Right cardiac atrium (tissue), 5 donors: ENCODE measurements at regions not wholly inside any gene's neighbourhood (a gene's known extent, or its start where the extent isn't known, plus 50 kb on each side); places are given as distances from the start of the nearest gene placed in this dataset.

ENCODE experiments used
- ATAC-seq, 2 donors: fragments of 200-7000 bp; cut with Tn5 transposase; one replicate each; pipeline versions ENCODE4 v1.8.0 to v1.9.1; 2020; ENCODE audit warnings: moderate library complexity in 2 of 2, mild to moderate bottlenecking in 1 of 2
- DNase-seq, 3 donors: peaks; one replicate each; pipeline ENCODE4 v3.0.0-alpha.2; 2020
- H3K27ac ChIP-seq: one replicate; pipeline ENCODE4 v1.5.1; 2013; ENCODE audit warnings: mild to moderate bottlenecking, low read length, control low read depth, moderate library complexity
- H3K27me3 ChIP-seq: one replicate; pipeline ENCODE4 v1.6.1; 2013; ENCODE audit not compliant: control insufficient read depth, insufficient read depth
- H3K4me1 ChIP-seq: one replicate; pipeline ENCODE4 v1.6.1; 2013; ENCODE audit warnings: low read length; ENCODE audit not compliant: control insufficient read depth, insufficient read depth
- H3K4me3 ChIP-seq: one replicate; pipeline ENCODE4 v1.5.1; 2013; ENCODE audit warnings: low read length, control low read depth
- H3K9me3 ChIP-seq: one replicate; pipeline ENCODE4 v1.6.1; 2013; ENCODE audit warnings: low read length; ENCODE audit not compliant: control insufficient read depth
- WGBS: extraction: QIAGEN DNeasy Blood & Tissue Kit; methylation state at CpG from one replicate; pipeline ENCODE4 v1.1.7; 2013; 5-methylcytosine and 5-hydroxymethylcytosine counted together
- intact Hi-C, 4 donors: fragments of 100-400 bp; cut with DNase I; formaldehyde crosslinking; loops; one replicate each; pipeline versions ENCODE4 v1.11.0 to v1.14.0; 2022 to 2023
- donor health status: healthy with polysubstance abuse.
- donor health status: DM: no; HTN: yes; CAD: no.
- donor health status: DM: no; HTN: no; CAD: no.
- donor health status: DM: no; HTN: yes; CAD: no; lungs with severe emphysema.
- donor health status: DM: yes; HTN: yes; CAD: no.

- no peak overlapping the region for H3K27ac ChIP-seq
- H3K9me3 ChIP-seq = no peaks in the 10 kb centered on the region
- intact Hi-C loops = no loop called here
- DNase-seq (no peak), ATAC-seq (peak; percentile 78)
- peaks cover 3% of the 10 kb centered on the region for H3K4me1 ChIP-seq
- H3K27me3 ChIP-seq = no peaks in the 10 kb centered on the region
- 49% methylated on average over 1 of the region's 1 CpG for WGBS
- no peak overlapping the region for H3K4me3 ChIP-seq
Observed at GRCh38 chr4:13092702-13093101, 391.4 kb downstream of the RAB28 start.

- H3K27me3 ChIP-seq = no peaks in the 10 kb centered on the region
- DNase-seq = no peak
- H3K4me3 ChIP-seq = no peak overlapping the region
- peaks cover 3% of the 10 kb centered on the region for H3K4me1 ChIP-seq
- ATAC-seq = no peak
- no peaks in the 10 kb centered on the region for H3K9me3 ChIP-seq
- intact Hi-C loops = no loop called here
- H3K27ac ChIP-seq = no peak overlapping the region
Observed at GRCh38 chr4:13089659-13089998, 394.5 kb downstream of the RAB28 start.

GRCh38 chr4:13088726-13089658, 395.1 kb downstream of the RAB28 start:
- no peak overlapping the region for H3K4me3 ChIP-seq
- WGBS = 34% methylated on average over 2 of the region's 2 CpGs
- H3K9me3 ChIP-seq = no peaks in the 10 kb centered on the region
- H3K4me1 ChIP-seq = peaks cover 3% of the 10 kb centered on the region
- peak in 1 of 2 donors; percentile 38 for ATAC-seq
- H3K27ac ChIP-seq = no peak overlapping the region
- no peak for DNase-seq
- intact Hi-C loops = no loop called here
- H3K27me3 ChIP-seq = no peaks in the 10 kb centered on the region

- no peak for ATAC-seq
- intact Hi-C loops = no loop called here
- WGBS = 64% methylated on average over 1 of the region's 1 CpG
Observed at GRCh38 chr4:13087041-13087440, 397.1 kb downstream of the RAB28 start.

GRCh38 chr4:13084210-13084609, 399.9 kb downstream of the RAB28 start:
- Histone ChIP-seq H3K4me3 (no peak overlapping the region), H3K27ac (no peak overlapping the region), H3K27me3 (no peaks in the 10 kb centered on the region), H3K4me1 (peaks cover 3% of the 10 kb centered on the region), H3K9me3 (no peaks in the 10 kb centered on the region)
- DNase-seq = no peak
- ATAC-seq = no peak
- 65% methylated on average over 2 of the region's 2 CpGs for WGBS
- intact Hi-C loops = no loop called here

More at GRCh38 chr4:13087041-13087440, 397.1 kb downstream of the RAB28 start:
- no peak overlapping the region for H3K4me3 ChIP-seq
- H3K27ac ChIP-seq = no peak overlapping the region
- H3K27me3 ChIP-seq = no peaks in the 10 kb centered on the region
- H3K9me3 ChIP-seq = no peaks in the 10 kb centered on the region
- DNase-seq = no peak
- H3K4me1 ChIP-seq = peaks cover 3% of the 10 kb centered on the region

GRCh38 chr4:13081830-13082229, 402.3 kb downstream of the RAB28 start:
- ATAC-seq = no peak
- H3K4me1 ChIP-seq = no peaks in the 10 kb centered on the region
- H3K9me3 ChIP-seq = no peaks in the 10 kb centered on the region
- no peaks in the 10 kb centered on the region for H3K27me3 ChIP-seq
- intact Hi-C loops = no loop called here
- H3K27ac ChIP-seq = no peak overlapping the region
- H3K4me3 ChIP-seq = no peak overlapping the region
- DNase-seq = no peak

- WGBS = 83% methylated on average over 1 of the region's 1 CpG
- H3K4me1 ChIP-seq = no peaks in the 10 kb centered on the region
- DNase-seq (no peak), ATAC-seq (no peak)
- intact Hi-C loops = no loop called here
- no peaks in the 10 kb centered on the region for H3K27me3 ChIP-seq
- H3K9me3 ChIP-seq = no peaks in the 10 kb centered on the region
- H3K4me3 ChIP-seq = no peak overlapping the region
- H3K27ac ChIP-seq = no peak overlapping the region
Observed at GRCh38 chr4:13067077-13067476, 417.1 kb downstream of the RAB28 start.

- DNase-seq (no peak), ATAC-seq (no peak)
- 58% methylated on average over 4 of the region's 4 CpGs for WGBS
- Histone ChIP-seq H3K27me3 (no peaks in the 10 kb centered on the region), H3K4me1 (no peaks in the 10 kb centered on the region), H3K4me3 (no peak overlapping the region), H3K9me3 (no peaks in the 10 kb centered on the region), H3K27ac (no peak overlapping the region)
- intact Hi-C loops = no loop called here
Observed at GRCh38 chr4:13059019-13059418, 425.1 kb downstream of the RAB28 start.

GRCh38 chr4:13056630-13057189, 427.4 kb downstream of the RAB28 start:
- H3K4me1 ChIP-seq = no peaks in the 10 kb centered on the region
- ATAC-seq = peak; percentile 23 to 83
- H3K4me3 ChIP-seq = no peak overlapping the region
- intact Hi-C loops = no loop called here
- no peaks in the 10 kb centered on the region for H3K27me3 ChIP-seq
- 64% methylated on average over 4 of the region's 4 CpGs for WGBS
- DNase-seq = peak; percentile 14 to 76 (median 51)
- H3K9me3 ChIP-seq = no peaks in the 10 kb centered on the region
- no peak overlapping the region for H3K27ac ChIP-seq

- H3K9me3 ChIP-seq = no peaks in the 10 kb centered on the region
- WGBS = 76% methylated on average over 3 of the region's 3 CpGs
- intact Hi-C loops = no loop called here
- H3K4me1 ChIP-seq = no peaks in the 10 kb centered on the region
- H3K27ac ChIP-seq = no peak overlapping the region
- no peak overlapping the region for H3K4me3 ChIP-seq
- no peaks in the 10 kb centered on the region for H3K27me3 ChIP-seq
- DNase-seq (no peak), ATAC-seq (no peak)
Observed at GRCh38 chr4:13054420-13054970, 429.6 kb downstream of the RAB28 start.

GRCh38 chr4:13047591-13047990, 436.5 kb downstream of the RAB28 start:
- WGBS = 86% methylated on average over 4 of the region's 4 CpGs
- ATAC-seq = no peak

More at GRCh38 chr4:13047591-13047990, 436.5 kb downstream of the RAB28 start:
- no peak for DNase-seq
- Histone ChIP-seq H3K4me3 (no peak overlapping the region), H3K4me1 (no peaks in the 10 kb centered on the region), H3K27ac (no peak overlapping the region), H3K9me3 (no peaks in the 10 kb centered on the region), H3K27me3 (no peaks in the 10 kb centered on the region)
- intact Hi-C loops = no loop called here
